ENCODE measurements at regions not wholly inside any gene's neighbourhood (a gene's known extent, or its start where the extent isn't known, plus 50 kb on each side); places are given as distances from the start of the nearest gene placed in this dataset.
"Not testable (repeated sequence)": the region's sequence is repeated elsewhere in the genome, so short reads cannot be mapped to it uniquely, and the experiment has no call there.

- Mint-ChIP-seq H3K9me3 (peaks cover 2% of the 10 kb centered on the region), H3K4me3 (no peak overlapping the region)
Observed at GRCh38 chr14:82987502-82988124, 1454.0 kb upstream of the SEL1L start.

DNA sequence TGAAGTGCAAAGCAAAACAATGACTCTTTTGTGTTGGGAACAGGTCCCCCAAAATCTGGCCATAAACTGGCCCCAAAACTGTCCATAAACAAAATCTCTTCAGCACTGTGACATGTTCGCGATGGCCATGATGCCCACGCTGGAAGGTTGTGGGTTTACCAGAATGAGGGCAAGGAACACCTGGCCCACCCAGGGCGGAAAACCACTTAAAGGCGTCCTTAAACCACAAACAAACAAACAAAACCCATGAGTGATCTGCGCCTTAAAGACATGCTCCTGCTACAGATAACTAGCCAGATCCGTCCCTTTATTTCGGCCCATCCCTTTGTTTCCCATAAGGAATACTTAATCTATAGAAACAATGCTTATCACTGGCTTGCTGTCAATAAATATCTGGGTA, 1460.9 kb upstream of the SEL1L start:
- H3K4me3 Mint-ChIP-seq; DNase-seq (ENCODE audit: low read depth, low spot score); H3K36me3 Mint-ChIP-seq (ENCODE audit: low read depth); H3K27ac Mint-ChIP-seq (ENCODE audit: unreplicated experiment); H3K27me3 Mint-ChIP-seq (ENCODE audit: low read depth); H3K9me3 Mint-ChIP-seq; H3K4me1 Mint-ChIP-seq: not testable (repeated sequence)

More at GRCh38 chr14:82987502-82988124, 1454.0 kb upstream of the SEL1L start:
- Mint-ChIP-seq H3K27ac (ENCODE audit: unreplicated experiment) (no peak overlapping the region), H3K36me3 (ENCODE audit: low read depth) (no peaks in the 10 kb centered on the region), H3K4me1 (no peaks in the 10 kb centered on the region), H3K27me3 (ENCODE audit: low read depth) (no peaks in the 10 kb centered on the region)
- TF ChIP-seq, protein P1, sequence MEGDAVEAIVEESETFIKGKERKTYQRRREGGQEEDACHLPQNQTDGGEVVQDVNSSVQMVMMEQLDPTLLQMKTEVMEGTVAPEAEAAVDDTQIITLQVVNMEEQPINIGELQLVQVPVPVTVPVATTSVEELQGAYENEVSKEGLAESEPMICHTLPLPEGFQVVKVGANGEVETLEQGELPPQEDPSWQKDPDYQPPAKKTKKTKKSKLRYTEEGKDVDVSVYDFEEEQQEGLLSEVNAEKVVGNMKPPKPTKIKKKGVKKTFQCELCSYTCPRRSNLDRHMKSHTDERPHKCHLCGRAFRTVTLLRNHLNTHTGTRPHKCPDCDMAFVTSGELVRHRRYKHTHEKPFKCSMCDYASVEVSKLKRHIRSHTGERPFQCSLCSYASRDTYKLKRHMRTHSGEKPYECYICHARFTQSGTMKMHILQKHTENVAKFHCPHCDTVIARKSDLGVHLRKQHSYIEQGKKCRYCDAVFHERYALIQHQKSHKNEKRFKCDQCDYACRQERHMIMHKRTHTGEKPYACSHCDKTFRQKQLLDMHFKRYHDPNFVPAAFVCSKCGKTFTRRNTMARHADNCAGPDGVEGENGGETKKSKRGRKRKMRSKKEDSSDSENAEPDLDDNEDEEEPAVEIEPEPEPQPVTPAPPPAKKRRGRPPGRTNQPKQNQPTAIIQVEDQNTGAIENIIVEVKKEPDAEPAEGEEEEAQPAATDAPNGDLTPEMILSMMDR (conservative IDR thresholded peaks at IDR 0.05): no peak
- no peak for DNase-seq (ENCODE audit: low read depth, low spot score)

DNA sequence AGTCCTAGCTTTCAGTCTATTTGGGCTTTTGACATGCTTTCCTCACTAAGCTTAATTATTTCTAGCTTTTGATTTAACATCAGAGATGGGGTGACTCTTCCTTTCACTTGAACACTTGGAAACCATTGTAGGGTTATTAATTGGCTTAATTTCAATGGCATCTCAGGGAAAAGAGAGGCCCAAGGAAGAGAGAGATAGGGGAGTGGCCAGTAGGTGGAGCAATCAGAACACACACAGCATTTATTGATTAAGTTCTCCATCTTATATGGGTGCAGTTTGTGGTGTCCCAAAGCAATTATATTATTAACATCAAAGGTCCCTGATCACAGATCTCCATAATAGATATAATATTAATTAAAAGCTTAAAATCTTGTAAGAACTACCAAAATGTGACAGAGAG, 1466.1 kb upstream of the SEL1L start:
- no peak for DNase-seq (ENCODE audit: low read depth, low spot score)
- Mint-ChIP-seq H3K4me3 (no peak overlapping the region), H3K27me3 (ENCODE audit: low read depth) (no peaks in the 10 kb centered on the region), H3K4me1 (peaks cover 9% of the 10 kb centered on the region), H3K27ac (ENCODE audit: unreplicated experiment) (no peak overlapping the region), H3K36me3 (ENCODE audit: low read depth) (no peaks in the 10 kb centered on the region), H3K9me3 (peaks cover 2% of the 10 kb centered on the region)
- TF ChIP-seq, protein P1 (conservative IDR thresholded peaks at IDR 0.05): peak; percentile 40

- DNase-seq (ENCODE audit: low read depth, low spot score): no peak
- Mint-ChIP-seq H3K4me3 (no peak overlapping the region), H3K36me3 (ENCODE audit: low read depth) (no peaks in the 10 kb centered on the region), H3K27me3 (ENCODE audit: low read depth) (no peaks in the 10 kb centered on the region), H3K27ac (ENCODE audit: unreplicated experiment) (no peak overlapping the region), H3K4me1 (no peaks in the 10 kb centered on the region), H3K9me3 (peaks cover 8% of the 10 kb centered on the region)
- TF ChIP-seq, protein P1 (conservative IDR thresholded peaks at IDR 0.05): no peak
Observed at GRCh38 chr14:83004456-83005006, 1470.9 kb upstream of the SEL1L start.

DNA sequence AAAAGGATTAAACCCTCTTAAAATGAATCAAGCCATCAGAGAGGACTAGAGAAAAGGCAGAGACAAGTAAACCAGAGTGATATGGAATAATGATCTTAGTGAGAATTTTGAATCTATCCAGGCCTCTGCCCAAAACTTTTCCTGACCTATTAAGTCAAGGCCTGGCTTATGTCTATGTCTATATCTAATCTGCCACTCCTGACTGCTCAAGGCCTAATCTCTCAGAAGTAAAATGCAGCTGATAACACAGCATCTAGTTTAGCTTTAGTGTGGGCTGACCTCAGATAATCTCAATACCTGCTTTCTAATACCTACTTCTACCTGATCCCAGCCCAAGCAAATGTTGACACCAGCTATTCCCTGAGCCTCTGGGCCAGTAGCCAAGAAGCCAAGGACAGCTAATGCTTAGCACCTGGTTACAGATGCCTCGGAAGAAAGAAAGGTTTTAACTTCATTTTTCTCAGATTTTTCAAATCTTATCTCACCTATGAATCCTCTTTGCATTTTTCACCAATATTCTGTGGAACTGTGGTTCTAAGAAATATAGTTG, 1472.5 kb upstream of the SEL1L start:
- TF ChIP-seq, protein P1 (conservative IDR thresholded peaks at IDR 0.05): no peak
- H3K4me3 Mint-ChIP-seq: no peak overlapping the region
- H3K4me1 Mint-ChIP-seq: no peaks in the 10 kb centered on the region
- H3K27me3 Mint-ChIP-seq (ENCODE audit: low read depth): no peaks in the 10 kb centered on the region
- peaks cover 4% of the 10 kb centered on the region for H3K36me3 Mint-ChIP-seq (ENCODE audit: low read depth)
- no peak overlapping the region for H3K27ac Mint-ChIP-seq (ENCODE audit: unreplicated experiment)
- peaks cover 8% of the 10 kb centered on the region for H3K9me3 Mint-ChIP-seq
- no peak for DNase-seq (ENCODE audit: low read depth, low spot score)

GRCh38 chr14:83007052-83007451, 1473.4 kb upstream of the SEL1L start:
- H3K27me3 Mint-ChIP-seq (ENCODE audit: low read depth); DNase-seq (ENCODE audit: low read depth, low spot score); H3K27ac Mint-ChIP-seq (ENCODE audit: unreplicated experiment); H3K36me3 Mint-ChIP-seq (ENCODE audit: low read depth); H3K4me3 Mint-ChIP-seq; H3K9me3 Mint-ChIP-seq; H3K4me1 Mint-ChIP-seq: not testable (repeated sequence)
